GM23248 (cell line): ENCODE measurements at regions not wholly inside any gene's neighbourhood (a gene's known extent, or its start where the extent isn't known, plus 50 kb on each side); places are given as distances from the start of the nearest gene placed in this dataset.

ENCODE experiments used
- DNase-seq: peaks from one replicate; pipeline ENCODE4 v3.0.0-alpha.2; 2015
- H2AFZ ChIP-seq: fragments of 200-600 bp; sonication (generic); 2 replicates; pipeline ENCODE4 v1.6.1; 2016; ENCODE audit warnings: antibody characterized with exemption
- H3F3A ChIP-seq: fragments of 200-600 bp; sonication (generic); 2 replicates; pipeline ENCODE4 v1.6.1; 2016; ENCODE audit warnings: mild to moderate bottlenecking, antibody characterized with exemption, mixed run types; ENCODE audit not compliant: insufficient read depth
- H3K27ac ChIP-seq: fragments of 200-600 bp; sonication (generic); 2 replicates; pipeline ENCODE4 v1.5.1; 2016; ENCODE audit warnings: mild to moderate bottlenecking
- H3K27me3 ChIP-seq: fragments of 200-600 bp; sonication (generic); replicated peaks from 2 replicates; pipeline ENCODE4 v1.6.1; 2016; ENCODE audit warnings: mild to moderate bottlenecking; ENCODE audit not compliant: insufficient read depth
- H3K36me3 ChIP-seq: fragments of 200-600 bp; sonication (generic); 2 replicates; pipeline ENCODE4 v1.6.1; 2016; ENCODE audit warnings: low read depth, mild to moderate bottlenecking
- H3K4me1 ChIP-seq: fragments of 200-600 bp; sonication (generic); 2 replicates; pipeline ENCODE4 v1.6.1; 2016; ENCODE audit warnings: mild to moderate bottlenecking; ENCODE audit not compliant: insufficient read depth
- H3K4me2 ChIP-seq: fragments of 200-600 bp; sonication (generic); one replicate; pipeline ENCODE4 v1.6.1; 2016; ENCODE audit warnings: mild to moderate bottlenecking; ENCODE audit not compliant: unreplicated experiment
- H3K4me3 ChIP-seq: fragments of 200-600 bp; sonication (generic); 2 replicates; pipeline ENCODE4 v1.5.1; 2016; ENCODE audit warnings: mild to moderate bottlenecking
- H3K79me2 ChIP-seq: fragments of 200-600 bp; sonication (generic); 2 replicates; pipeline ENCODE4 v1.6.1; 2016; ENCODE audit warnings: mild to moderate bottlenecking; ENCODE audit not compliant: insufficient read depth
- H3K9ac ChIP-seq: fragments of 200-600 bp; sonication (generic); 2 replicates; pipeline ENCODE4 v1.6.1; 2016; ENCODE audit warnings: mild to moderate bottlenecking
- H3K9me2 ChIP-seq: fragments of 200-600 bp; sonication (generic); 2 replicates; pipeline ENCODE4 v1.6.1; 2016; ENCODE audit warnings: mixed run types, mild to moderate bottlenecking, moderate library complexity; ENCODE audit not compliant: insufficient read depth
- H3K9me3 ChIP-seq: fragments of 200-600 bp; sonication (generic); one replicate; pipeline ENCODE4 v1.6.1; 2017; ENCODE audit warnings: low read depth
- H4K20me1 ChIP-seq: fragments of 200-600 bp; sonication (generic); 2 replicates; pipeline ENCODE4 v1.6.0; 2016; ENCODE audit not compliant: insufficient read depth
- EZH2 ChIP-seq: fragments of 200-600 bp; sonication (generic); IDR thresholded peaks from 2 replicates; pipeline ENCODE4 v1.6.1; 2018; ENCODE audit warnings: antibody characterized with exemption, mild to moderate bottlenecking; ENCODE audit not compliant: insufficient read depth, poor library complexity, severe bottlenecking
- EZH2phosphoT487 ChIP-seq: fragments of 200-600 bp; sonication (generic); IDR thresholded peaks from 2 replicates; pipeline ENCODE4 v1.6.1; 2018; ENCODE audit warnings: antibody characterized with exemption, moderate library complexity, mild to moderate bottlenecking, low read depth; ENCODE audit not compliant: insufficient read depth
- WGBS, 2 experiments: methylation state at CpG; one replicate each; pipeline ENCODE4 v1.1.6; 2015 to 2017; ENCODE audit warnings: low lambda C conversion rate in 2 of 2, low coverage in 1 of 2; ENCODE audit errors: missing lambda C conversion rate in 2 of 2; 5-methylcytosine and 5-hydroxymethylcytosine counted together
- in situ Hi-C: fragments of 300-500 bp; cut with MboI; formaldehyde crosslinking; loops from 2 replicates; pipeline ENCODE4 v1.15.0; 2020

- H3K79me2 ChIP-seq = no peaks in the 10 kb centered on the region
- H3K9ac ChIP-seq = no peak overlapping the region
- peaks cover 31% of the 10 kb centered on the region for H3K4me1 ChIP-seq
- H3K4me2 ChIP-seq = peak overlapping the region; percentile 20
- no peaks in the 10 kb centered on the region for H3K36me3 ChIP-seq
- peak; percentile 34 for DNase-seq
- H3F3A ChIP-seq = peaks cover 25% of the 10 kb centered on the region
- TF ChIP-seq EZH2phosphoT487 = no peak
- no peak for TF ChIP-seq EZH2
- H3K27ac ChIP-seq = no peak overlapping the region
- H2AFZ ChIP-seq = no peak overlapping the region
- peaks cover 3% of the 10 kb centered on the region for H3K9me3 ChIP-seq
- H3K4me3 ChIP-seq = no peak overlapping the region
- H3K27me3 ChIP-seq = no peaks in the 10 kb centered on the region
- no peaks in the 10 kb centered on the region for H4K20me1 ChIP-seq
- no peaks in the 10 kb centered on the region for H3K9me2 ChIP-seq
- in situ Hi-C loops = loop anchor here (25.0 kb wide), 2 partner anchors 566 to 941 kb away; no protein-coding TSS in a partner anchor
Observed at GRCh38 chr12:67370979-67371378, 101.8 kb downstream of the CAND1 start.

DNA sequence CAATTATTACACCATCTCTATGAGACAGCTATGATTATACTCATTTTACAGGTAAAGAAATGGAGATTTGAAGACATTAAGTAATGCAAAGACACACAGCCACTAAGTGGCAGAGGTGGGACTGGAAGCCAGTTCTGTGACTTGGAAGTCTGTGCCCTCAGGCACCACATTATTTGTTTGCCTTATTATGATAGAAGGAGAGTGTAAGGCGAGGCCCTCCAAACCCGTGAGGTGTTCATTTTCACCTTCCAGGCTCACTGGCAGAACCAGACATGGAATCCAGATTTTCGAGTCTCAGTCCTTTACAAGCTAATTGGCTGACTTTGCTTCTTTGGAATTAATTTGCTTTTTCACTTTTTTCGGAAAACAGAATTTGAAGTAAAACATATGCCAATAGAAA is 107.9 kb downstream of the CAND1 start:
- H3K79me2 ChIP-seq = no peaks in the 10 kb centered on the region
- no peak overlapping the region for H3K27ac ChIP-seq
- H3K9me3 ChIP-seq = peaks cover 3% of the 10 kb centered on the region
- H3K4me1 ChIP-seq = no peaks in the 10 kb centered on the region
- H3F3A ChIP-seq = no peaks in the 10 kb centered on the region
- H2AFZ ChIP-seq = no peak overlapping the region
- TF ChIP-seq EZH2phosphoT487 = no peak
- TF ChIP-seq EZH2 = no peak
- no peak overlapping the region for H3K9ac ChIP-seq
- no peak overlapping the region for H3K4me3 ChIP-seq
- no peaks in the 10 kb centered on the region for H4K20me1 ChIP-seq
- 72 to 73% methylated on average over 4 of the region's 4 CpGs for WGBS, 2 experiments
- in situ Hi-C loops = no loop called here
- no peak for DNase-seq
- no peaks in the 10 kb centered on the region for H3K36me3 ChIP-seq
- no peak overlapping the region for H3K4me2 ChIP-seq
- no peaks in the 10 kb centered on the region for H3K9me2 ChIP-seq
- H3K27me3 ChIP-seq = no peaks in the 10 kb centered on the region

DNA sequence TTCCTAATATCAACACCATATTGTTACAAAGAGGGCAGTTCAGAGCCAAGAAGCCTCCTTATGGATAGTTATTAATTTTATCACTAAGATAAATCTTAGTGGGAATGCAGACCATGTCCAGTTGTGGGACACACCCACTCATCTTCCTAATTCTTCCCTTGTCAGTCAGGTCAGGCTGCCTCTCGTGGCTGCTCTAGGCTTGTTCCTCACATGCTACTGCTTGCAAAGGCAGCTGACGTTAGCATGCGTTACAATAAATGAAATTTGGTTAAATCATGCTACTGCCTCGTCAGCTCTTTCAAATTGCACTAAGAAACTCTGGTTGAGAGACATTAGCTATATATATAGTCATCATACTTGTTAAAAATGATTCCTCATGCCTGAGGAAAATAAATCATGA is 108.4 kb downstream of the CAND1 start:
- no peak overlapping the region for H3K4me2 ChIP-seq
- H3K4me3 ChIP-seq = no peak overlapping the region
- H3K9me3 ChIP-seq = no peaks in the 10 kb centered on the region
- WGBS, 2 experiments = 81 to 84% methylated on average over 4 of the region's 4 CpGs
- TF ChIP-seq EZH2phosphoT487 (no peak), EZH2 (no peak)
- no peak for DNase-seq
- H3K27me3 ChIP-seq = no peaks in the 10 kb centered on the region
- H4K20me1 ChIP-seq = no peaks in the 10 kb centered on the region
- no peaks in the 10 kb centered on the region for H3K79me2 ChIP-seq
- no peak overlapping the region for H2AFZ ChIP-seq
- no peak overlapping the region for H3K27ac ChIP-seq
- in situ Hi-C loops = no loop called here
- H3F3A ChIP-seq = no peaks in the 10 kb centered on the region
- H3K36me3 ChIP-seq = no peaks in the 10 kb centered on the region
- no peaks in the 10 kb centered on the region for H3K4me1 ChIP-seq
- H3K9me2 ChIP-seq = no peaks in the 10 kb centered on the region
- no peak overlapping the region for H3K9ac ChIP-seq

DNA sequence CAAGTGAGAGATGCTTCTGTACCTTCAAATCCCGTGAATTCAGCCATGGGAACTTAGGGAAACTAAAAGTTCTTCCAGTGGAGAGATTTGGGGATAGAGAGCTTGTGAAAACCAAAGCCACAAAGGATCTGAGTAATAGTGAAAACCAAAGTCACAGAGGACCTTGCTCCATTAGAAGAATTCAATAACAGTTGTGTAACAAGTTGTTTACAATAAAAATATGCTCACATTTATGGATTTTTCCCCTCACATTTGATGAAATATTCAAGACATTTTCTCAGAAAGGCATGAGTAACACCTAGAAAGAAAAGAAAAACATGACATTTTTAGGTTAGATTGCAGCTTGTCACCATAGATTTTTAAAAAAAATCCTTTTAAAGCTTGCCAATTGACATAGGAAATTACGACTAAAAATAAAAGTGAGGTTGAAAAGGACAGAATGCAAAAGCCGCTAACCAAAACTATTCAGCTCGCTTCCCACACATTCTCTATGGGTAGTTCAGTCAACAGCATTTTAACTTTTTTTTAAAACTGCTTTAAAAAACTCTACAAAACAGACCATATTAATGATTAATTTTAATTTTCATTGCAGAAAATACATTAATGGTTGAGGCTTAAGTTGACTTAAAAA is 113.2 kb downstream of the CAND1 start:
- H4K20me1 ChIP-seq = no peaks in the 10 kb centered on the region
- no peaks in the 10 kb centered on the region for H3K36me3 ChIP-seq
- no peak overlapping the region for H3K27ac ChIP-seq
- H3K9ac ChIP-seq = no peak overlapping the region
- H3K9me2 ChIP-seq = no peaks in the 10 kb centered on the region
- no peak overlapping the region for H3K4me2 ChIP-seq
- H3K9me3 ChIP-seq = no peaks in the 10 kb centered on the region
- H3K79me2 ChIP-seq = no peaks in the 10 kb centered on the region
- in situ Hi-C loops = no loop called here
- H2AFZ ChIP-seq = no peak overlapping the region
- no peaks in the 10 kb centered on the region for H3K4me1 ChIP-seq
- WGBS, 2 experiments = 76 to 80% methylated on average over 4 of the region's 4 CpGs
- no peaks in the 10 kb centered on the region for H3F3A ChIP-seq
- no peak overlapping the region for H3K4me3 ChIP-seq
- H3K27me3 ChIP-seq = no peaks in the 10 kb centered on the region
- TF ChIP-seq EZH2phosphoT487 (no peak), EZH2 (no peak)
- peak; percentile 9 for DNase-seq
